Spinal cord (tissue), 9 donors: ENCODE measurements at regions not wholly inside any gene's neighbourhood (a gene's known extent, or its start where the extent isn't known, plus 50 kb on each side); places are given as distances from the start of the nearest gene placed in this dataset.

Experiments used
- DNase-seq, 6 donors: peaks; one replicate each; pipeline versions ENCODE4 v3.0.0 to v3.0.0-alpha.2; 2013 to 2015; ENCODE audit warnings: low spot score in 6 of 6, low read depth in 4 of 6
- H3K27ac ChIP-seq: one replicate; pipeline ENCODE4 v1.5.1; 2013; ENCODE audit warnings: low read depth, low read length, control low read depth
- H3K27me3 ChIP-seq: one replicate; pipeline ENCODE4 v1.6.1; 2013; ENCODE audit warnings: low read length; ENCODE audit not compliant: control insufficient read depth, insufficient read depth
- H3K36me3 ChIP-seq: one replicate; pipeline ENCODE4 v1.6.1; 2013; ENCODE audit warnings: low read length; ENCODE audit not compliant: control insufficient read depth, insufficient read depth
- H3K4me1 ChIP-seq: one replicate; pipeline ENCODE4 v1.6.1; 2013; ENCODE audit warnings: low read length; ENCODE audit not compliant: control insufficient read depth, insufficient read depth
- H3K4me3 ChIP-seq: one replicate; pipeline ENCODE4 v1.5.1; 2013; ENCODE audit warnings: low read depth, low read length, control low read depth
- H3K9me3 ChIP-seq: one replicate; pipeline ENCODE4 v1.6.1; 2013; ENCODE audit warnings: low read length; ENCODE audit not compliant: control insufficient read depth, insufficient read depth
- WGBS: methylation state at CpG from one replicate; pipeline ENCODE4 v1.1.5; 2013; ENCODE audit warnings: missing lambda C conversion rate; ENCODE audit not compliant: insufficient coverage; 5-methylcytosine and 5-hydroxymethylcytosine counted together
- donor health status: healthy.

DNA sequence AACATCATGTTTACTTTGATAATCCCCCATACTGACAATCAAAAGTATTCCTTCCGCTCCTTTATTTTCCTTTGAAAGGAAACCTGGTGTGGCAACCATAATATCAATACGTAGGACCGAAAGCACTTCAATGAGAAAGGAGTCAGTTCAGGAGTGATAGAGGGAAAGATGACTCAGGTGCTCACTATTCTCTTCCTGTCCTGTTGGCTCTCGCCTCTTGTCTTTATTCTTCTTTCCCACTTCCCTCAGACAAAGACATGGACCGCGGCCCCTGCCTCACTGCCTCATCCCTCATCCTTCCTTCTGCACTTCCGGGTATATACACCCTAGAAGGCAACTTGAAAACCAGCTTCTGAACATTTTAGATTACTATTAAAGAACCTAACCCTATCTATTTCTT is 49.8 kb upstream of the TNIP3 start:
- Histone ChIP-seq H3K4me1 (no peaks in the 10 kb centered on the region), H3K4me3 (no peak overlapping the region), H3K27me3 (no peaks in the 10 kb centered on the region), H3K36me3 (no peaks in the 10 kb centered on the region), H3K27ac (no peak overlapping the region), H3K9me3 (no peaks in the 10 kb centered on the region)
- DNase-seq: no peak
- WGBS: 93% methylated on average over 3 of the region's 7 CpGs
